ENCODE measurements at regions not wholly inside any gene's neighbourhood (a gene's known extent, or its start where the extent isn't known, plus 50 kb on each side); places are given as distances from the start of the nearest gene placed in this dataset.
"Not testable (repeated sequence)": the region's sequence is repeated elsewhere in the genome, so short reads cannot be mapped to it uniquely, and the experiment has no call there.

- DNase-seq: no peak
Measured at GRCh38 chr2:210730672-210731071, 174.3 kb downstream of the CPS1 start.

GRCh38 chr2:210746826-210747225, 190.4 kb downstream of the CPS1 start:
- DNase-seq: not testable (repeated sequence)

GRCh38 chr2:210752532-210752931, 196.1 kb downstream of the CPS1 start:
- no peak for DNase-seq

DNA sequence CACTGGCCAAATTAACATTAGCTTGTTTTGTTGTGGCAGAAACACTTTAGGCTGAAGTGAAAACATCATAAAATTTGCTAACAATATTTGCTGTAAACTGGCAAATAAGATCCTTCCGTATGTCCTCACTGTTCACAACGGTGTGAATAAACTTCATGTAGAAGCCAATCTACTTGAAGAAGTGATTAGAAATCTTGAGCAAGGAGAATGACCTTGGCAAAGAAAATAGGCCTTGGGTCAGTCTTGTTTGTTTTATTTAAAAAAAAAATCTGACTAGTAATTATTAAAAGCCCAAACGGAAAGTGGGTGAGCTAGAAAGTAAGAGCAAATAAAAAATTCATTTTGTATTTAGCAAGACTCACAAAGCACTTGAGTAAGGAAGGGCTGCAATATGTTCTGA, 197.0 kb downstream of the CPS1 start:
- DNase-seq: no peak

GRCh38 chr2:210756855-210757254, 200.5 kb downstream of the CPS1 start:
- no peak for DNase-seq

DNA sequence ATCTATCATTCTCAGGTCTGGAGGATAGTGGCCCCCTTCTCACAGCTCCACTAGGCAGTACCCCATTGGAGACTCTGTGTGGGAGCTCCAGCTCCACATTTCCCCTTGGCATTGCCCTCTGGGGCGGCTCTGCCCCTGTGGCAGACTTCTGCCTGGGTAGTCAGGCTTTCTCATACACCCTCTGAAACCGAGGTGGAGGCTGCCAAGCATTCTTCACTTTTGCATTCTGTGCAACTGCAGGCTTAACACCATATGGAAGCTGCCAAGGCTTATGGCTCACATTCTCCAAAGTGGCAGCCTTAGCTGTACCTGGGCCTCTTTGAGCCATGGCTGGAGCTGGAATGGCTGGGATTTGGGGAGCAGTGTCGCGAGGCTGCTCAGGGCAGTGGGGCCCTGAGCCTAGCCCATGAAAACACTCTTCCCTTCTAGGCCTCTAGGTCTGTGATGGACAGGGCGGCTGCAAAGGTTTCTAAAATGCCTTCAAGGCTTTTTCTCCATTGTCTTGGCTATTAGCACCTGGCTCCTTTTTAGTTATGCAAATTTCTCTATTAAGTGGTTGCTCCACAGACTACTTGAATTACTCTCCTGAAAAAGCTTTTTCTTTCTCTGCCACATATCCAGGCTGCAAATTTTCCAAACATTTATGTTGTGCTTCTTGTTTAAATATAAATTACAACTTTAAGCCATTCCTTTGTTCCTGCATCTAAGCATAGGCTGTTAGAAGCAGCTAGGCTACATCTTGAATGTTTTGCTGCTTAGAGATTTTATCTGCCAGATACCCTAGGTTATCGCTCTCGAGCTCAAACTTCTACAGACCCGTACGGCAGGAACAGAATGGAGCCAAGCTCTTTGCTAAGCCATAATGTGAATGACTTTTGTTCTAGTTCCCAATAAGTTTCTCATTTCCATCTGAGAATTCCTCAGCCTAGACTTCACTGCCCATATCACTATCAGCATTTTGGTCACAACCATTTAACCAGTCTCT, 206.5 kb downstream of the CPS1 start:
- no peak for DNase-seq

DNA sequence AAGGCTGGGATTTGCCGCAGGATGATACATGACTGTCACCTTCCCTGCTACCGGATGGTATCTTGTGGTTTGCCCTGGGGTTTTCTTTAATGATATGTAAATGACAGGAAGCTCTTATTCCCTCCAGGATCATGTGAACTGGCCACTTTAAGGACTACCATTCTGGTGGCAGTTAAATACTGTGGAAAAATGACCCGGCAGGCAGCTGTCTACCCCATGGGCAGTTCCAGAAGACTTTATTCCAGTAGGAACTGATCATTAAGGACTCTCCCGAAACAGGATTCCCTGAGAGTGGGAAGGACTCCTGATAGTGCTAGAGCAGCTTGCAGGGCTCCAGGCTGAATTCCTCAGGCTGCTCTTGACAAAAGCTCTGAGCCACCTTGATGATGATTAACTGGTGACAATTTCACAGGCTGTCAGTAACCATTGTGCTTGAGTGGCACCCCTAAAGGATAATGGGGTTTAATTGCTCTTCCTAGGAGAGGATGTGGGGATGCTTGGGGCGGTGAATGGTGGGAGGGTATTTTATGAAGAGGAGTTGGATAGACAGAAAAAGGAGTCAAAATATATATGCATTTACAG, 212.0 kb downstream of the CPS1 start:
- no peak for DNase-seq

GRCh38 chr2:210776756-210777155, 220.4 kb downstream of the CPS1 start:
- no peak for DNase-seq

DNA sequence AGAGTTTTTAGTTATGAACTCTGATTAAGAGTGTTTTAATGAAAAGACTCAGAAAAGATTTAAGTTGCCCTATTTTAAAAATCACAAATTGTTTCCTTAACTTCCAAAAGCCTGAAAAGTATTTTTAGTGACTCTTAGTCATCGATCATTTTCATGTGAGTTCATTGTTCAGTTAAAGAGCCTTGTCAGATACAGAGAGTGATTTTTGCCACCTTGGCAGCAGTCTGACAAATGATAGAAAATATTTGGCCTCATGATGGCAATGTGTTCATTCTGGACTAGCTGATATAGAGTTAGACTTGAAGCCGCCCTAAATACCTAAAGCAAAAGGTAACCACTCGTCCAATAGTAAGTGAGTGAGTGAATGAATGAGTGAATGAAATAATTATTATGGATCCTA, 225.8 kb downstream of the CPS1 start:
- DNase-seq: no peak

GRCh38 chr2:210787831-210788230, 231.4 kb downstream of the CPS1 start:
- DNase-seq: not testable (repeated sequence)

GRCh38 chr2:210792000-210792399, 235.6 kb downstream of the CPS1 start:
- DNase-seq: no peak

- DNase-seq: no peak
Measured at GRCh38 chr2:210795506-210795905, 239.1 kb downstream of the CPS1 start.

DNA sequence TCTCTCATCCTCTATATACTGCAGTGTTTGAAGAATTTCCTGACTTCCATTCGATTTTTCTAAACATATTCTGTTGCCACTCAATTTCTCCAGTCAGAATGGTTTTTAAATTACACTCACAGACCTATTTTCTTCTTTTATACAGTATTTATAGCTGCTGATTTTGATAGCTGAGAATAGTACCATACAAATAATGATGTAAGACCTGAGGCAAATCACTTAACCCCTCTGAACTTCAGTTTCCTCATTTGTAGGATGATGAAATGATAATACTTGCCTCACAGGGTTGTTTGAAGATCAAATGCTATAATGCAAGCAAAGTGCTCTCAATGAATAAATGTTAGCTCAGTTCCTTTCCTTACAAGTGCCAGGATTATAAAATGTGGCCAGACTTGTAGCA, 241.8 kb downstream of the CPS1 start:
- DNase-seq: no peak

DNA sequence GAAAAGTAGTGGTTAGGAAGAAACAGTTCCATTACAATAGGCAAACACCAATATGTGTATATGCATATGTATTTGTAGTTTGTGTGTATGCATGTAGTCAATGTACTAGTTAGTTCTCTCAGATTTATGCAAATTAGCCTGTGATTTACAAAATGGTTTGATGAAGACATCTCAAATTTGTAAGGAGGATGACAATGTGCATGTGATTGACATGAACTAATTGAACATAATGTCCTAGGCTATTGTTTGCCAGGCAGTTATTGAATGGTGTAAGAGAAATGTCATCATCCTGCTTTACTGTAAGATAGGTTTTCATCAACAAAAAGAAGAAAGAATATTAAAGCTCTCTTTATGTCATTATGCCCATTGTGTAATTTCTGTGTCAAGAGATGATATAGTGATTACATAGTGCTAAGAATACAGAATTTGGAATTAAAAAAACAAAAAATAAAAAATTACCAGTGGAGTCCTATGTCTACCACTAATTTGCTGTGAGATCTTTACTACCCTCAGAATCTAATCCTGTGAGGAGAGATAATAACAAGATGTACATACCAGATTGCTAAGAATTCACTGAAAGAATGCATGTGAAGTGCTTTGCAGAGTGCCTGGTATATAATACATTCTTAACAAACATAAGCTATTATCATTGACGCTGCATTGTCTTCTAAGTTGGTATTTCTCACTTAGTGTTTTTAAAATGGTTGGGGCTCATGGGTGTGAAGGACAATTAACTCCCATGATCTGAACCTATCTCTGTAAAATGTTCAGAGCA, 258.0 kb downstream of the CPS1 start:
- DNase-seq: no peak

- DNase-seq: no peak
Measured at GRCh38 chr2:210816769-210817168, 260.4 kb downstream of the CPS1 start.

DNA sequence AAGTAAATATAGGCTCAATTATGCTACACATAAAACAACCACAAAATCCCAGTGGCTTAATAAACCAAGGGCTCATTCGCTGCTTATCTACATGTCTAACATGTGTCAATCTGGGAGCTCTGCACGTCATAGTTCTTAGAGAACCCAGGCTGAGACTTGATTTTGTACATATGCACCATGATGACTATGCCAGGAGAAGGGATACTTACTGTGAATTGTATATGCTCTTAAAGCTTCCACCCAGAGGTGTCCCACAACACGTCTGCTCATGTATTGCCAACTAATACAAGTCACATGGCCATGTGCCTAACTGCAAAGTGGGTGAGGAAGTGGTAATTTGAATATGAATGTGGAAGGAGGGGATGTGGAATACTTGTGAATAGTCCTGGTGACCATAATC, 262.1 kb downstream of the CPS1 start:
- DNase-seq: no peak

DNA sequence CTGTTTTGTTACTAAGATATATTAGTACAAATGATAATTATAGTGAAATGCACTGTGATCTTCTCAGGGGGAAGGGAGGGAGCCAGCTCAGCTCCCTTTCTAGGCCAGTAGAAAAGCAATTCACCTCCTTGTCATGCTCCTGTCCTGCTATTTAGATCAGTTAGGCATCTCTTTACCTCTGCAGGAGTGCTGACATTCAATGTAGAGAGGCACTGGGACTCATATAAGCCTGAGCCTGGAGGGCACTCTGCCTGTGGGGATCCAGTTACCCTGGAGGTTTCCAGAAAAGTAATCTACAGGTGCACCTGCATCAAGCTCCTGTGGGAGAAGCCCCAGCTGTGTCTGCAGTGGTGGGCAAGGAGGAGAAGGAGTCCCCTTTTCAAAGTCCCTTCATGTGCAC, 277.0 kb downstream of the CPS1 start:
- no peak for DNase-seq

- no peak for DNase-seq
Measured at GRCh38 chr2:210839034-210839433, 282.6 kb downstream of the CPS1 start.

- no peak for DNase-seq
Measured at GRCh38 chr2:210839450-210839849, 283.1 kb downstream of the CPS1 start.

DNA sequence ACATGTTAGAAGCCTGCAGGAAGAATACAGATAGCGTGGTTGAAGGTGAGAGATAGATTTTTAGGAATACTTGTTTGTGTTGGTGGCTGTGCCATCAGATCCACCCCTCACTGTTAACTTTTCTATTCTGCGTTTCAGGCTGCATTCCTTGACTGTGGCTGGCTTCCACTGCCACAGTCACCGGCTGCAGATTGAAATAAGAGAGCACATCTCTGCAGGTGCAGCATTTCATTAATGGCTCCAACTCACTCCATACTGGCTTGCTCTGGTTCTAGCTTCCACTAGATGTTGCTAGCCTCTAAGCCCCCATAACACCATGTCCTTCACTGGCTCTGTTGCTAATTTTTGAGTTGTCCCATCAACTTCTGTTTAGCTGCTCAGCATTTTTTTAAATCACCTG, 286.5 kb downstream of the CPS1 start:
- DNase-seq: no peak

DNA sequence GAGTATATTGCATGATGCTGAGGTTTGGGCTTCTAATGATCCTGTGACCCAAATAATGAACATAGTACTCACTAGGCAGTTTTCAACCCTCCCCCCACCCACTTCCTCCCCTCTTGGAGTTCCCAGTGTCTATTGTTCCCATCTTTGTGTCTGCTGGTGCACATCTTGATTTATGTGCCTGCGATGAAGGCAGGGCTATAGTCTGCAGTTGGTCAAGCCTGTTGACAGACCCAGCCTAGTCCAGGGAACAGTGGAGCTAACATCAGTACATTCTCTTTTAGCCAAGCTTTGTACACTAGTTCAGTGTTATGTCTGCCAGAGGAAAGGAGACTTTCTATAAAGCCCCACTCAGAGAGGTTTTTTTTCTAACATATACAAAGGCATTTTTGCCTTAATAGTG, 287.6 kb downstream of the CPS1 start:
- no peak for DNase-seq

DNA sequence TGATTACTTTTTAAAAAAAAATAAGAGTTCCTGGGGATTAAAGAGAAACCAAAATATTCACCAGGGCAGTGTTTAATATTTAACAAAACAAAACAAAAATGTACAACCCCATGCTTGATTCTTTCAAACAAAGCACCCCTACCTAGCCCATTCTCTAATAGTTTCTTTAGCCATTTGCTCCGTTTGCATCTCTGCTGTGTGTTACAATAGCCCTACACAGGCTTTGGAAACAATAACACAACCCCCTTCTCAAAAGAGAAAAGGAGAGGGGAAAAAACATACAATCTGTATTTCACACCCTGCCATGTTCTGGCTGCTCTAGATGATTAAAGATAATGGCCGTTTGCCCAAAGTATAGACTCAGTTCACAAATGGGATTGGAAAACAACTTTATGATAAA, 302.9 kb downstream of the CPS1 start:
- no peak for DNase-seq

DNA sequence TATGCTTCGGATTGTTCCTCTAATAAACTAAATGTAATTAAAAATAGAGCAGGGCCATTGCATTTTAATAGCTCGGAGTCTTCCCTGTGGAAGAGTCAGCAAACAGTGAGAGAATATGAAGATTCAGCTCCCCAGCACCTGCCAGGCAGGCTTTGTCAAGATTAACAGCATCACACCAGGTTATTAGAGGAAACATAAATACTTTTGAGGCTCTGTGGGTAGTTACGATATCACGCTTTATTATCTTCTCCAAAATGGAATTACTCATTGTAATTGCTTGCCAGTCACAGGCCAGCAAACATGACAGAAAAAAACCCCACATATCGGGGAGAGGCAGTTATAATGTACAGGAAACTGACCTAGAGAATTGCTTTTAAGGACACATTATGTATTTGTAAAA, 303.9 kb downstream of the CPS1 start:
- no peak for DNase-seq

All from KG1 (cell line).